Stimulated activated CD4-positive, alpha-beta T cell treated with anti-CD3 and anti-CD28 coated beads, TNF-alpha, amount 100 ng/mL, for 1 hour (primary cell): ENCODE measurements at regions not wholly inside any gene's neighbourhood (a gene's known extent, or its start where the extent isn't known, plus 50 kb on each side); places are given as distances from the start of the nearest gene placed in this dataset.
"Not testable (repeated sequence)": the region's sequence is repeated elsewhere in the genome, so short reads cannot be mapped to it uniquely, and the experiment has no call there.

Source experiments
- DNase-seq, 3 donors: peaks; one replicate each; pipeline ENCODE4 v3.0.0-alpha.2; 2020; ENCODE audit warnings: low read depth in 3 of 3, low spot score in 1 of 3

- no peak for DNase-seq
Measured at GRCh38 chr5:154653764-154654485, 101.3 kb upstream of the LARP1 start.

- no peak for DNase-seq
Measured at GRCh38 chr5:154653418-154653763, 101.8 kb upstream of the LARP1 start.

- DNase-seq: no peak
Measured at GRCh38 chr5:154652746-154653417, 102.3 kb upstream of the LARP1 start.

- not testable (repeated sequence) for DNase-seq
Measured at GRCh38 chr5:154651795-154652194, 103.4 kb upstream of the LARP1 start.

GRCh38 chr5:154648706-154649105 lies 106.5 kb upstream of the LARP1 start:
- no peak for DNase-seq

- DNase-seq: no peak
Measured at GRCh38 chr5:154648229-154648628, 106.9 kb upstream of the LARP1 start.

- no peak for DNase-seq
Measured at GRCh38 chr5:154647761-154648145, 107.4 kb upstream of the LARP1 start.

- no peak for DNase-seq
Measured at GRCh38 chr5:154647114-154647760, 107.9 kb upstream of the LARP1 start.

GRCh38 chr5:154646745-154647113 lies 108.4 kb upstream of the LARP1 start:
- no peak for DNase-seq

GRCh38 chr5:154644745-154645411 lies 110.3 kb upstream of the LARP1 start:
- DNase-seq: no peak

GRCh38 chr5:154642499-154643245 lies 112.5 kb upstream of the LARP1 start:
- no peak for DNase-seq

GRCh38 chr5:154640213-154640831 lies 114.9 kb upstream of the LARP1 start:
- DNase-seq: not testable (repeated sequence)

GRCh38 chr5:154636786-154637185 lies 118.4 kb upstream of the LARP1 start:
- not testable (repeated sequence) for DNase-seq

GRCh38 chr5:154636271-154636670 lies 118.9 kb upstream of the LARP1 start:
- DNase-seq: not testable (repeated sequence)

GRCh38 chr5:154633744-154634143 lies 121.4 kb upstream of the LARP1 start:
- not testable (repeated sequence) for DNase-seq

GRCh38 chr5:154631141-154631540 lies 124.0 kb upstream of the LARP1 start:
- DNase-seq: no peak

- DNase-seq: no peak
Measured at GRCh38 chr5:154630410-154630809, 124.8 kb upstream of the LARP1 start.

- no peak for DNase-seq
Measured at GRCh38 chr5:154628685-154629084, 126.5 kb upstream of the LARP1 start.

- DNase-seq: no peak
Measured at GRCh38 chr5:154627698-154628678, 127.2 kb upstream of the LARP1 start.
